Esophagus muscularis mucosa (tissue), 4 donors: ENCODE measurements at regions not wholly inside any gene's neighbourhood (a gene's known extent, or its start where the extent isn't known, plus 50 kb on each side); places are given as distances from the start of the nearest gene placed in this dataset.

Experiments
- EP300 ChIP-seq: sonication (generic); formaldehyde crosslinking; IDR thresholded peaks from one replicate; pipeline ENCODE4 v1.6.1; 2017; ENCODE audit warnings: antibody characterized with exemption
- POLR2A ChIP-seq: fragments of 450-650 bp; IDR thresholded peaks from one replicate; pipeline ENCODE4 v1.6.1; 2017; ENCODE audit warnings: antibody characterized with exemption, moderate library complexity, mild to moderate bottlenecking, low read depth
- POLR2AphosphoS5 ChIP-seq, 2 donors: sonication (generic); formaldehyde crosslinking; IDR thresholded peaks; one replicate each; pipeline ENCODE4 v1.6.1; 2017; ENCODE audit warnings: antibody characterized with exemption in 2 of 2
- TF ChIP-seq, protein P1 (sequence below), 3 experiments: fragments of 200-600 bp in 2 of 3; fragments of 450-650 bp in 1 of 3; sonication (generic) in 2 of 3; IDR thresholded peaks; one replicate each; pipeline ENCODE4 v1.5.1; 2017 to 2019; ENCODE audit warnings: antibody characterized with exemption in 3 of 3, mild to moderate bottlenecking in 2 of 3, moderate library complexity in 1 of 3

GRCh38 chr6:91132461-91132860 lies 545.6 kb upstream of the MAP3K7 start:
- TF ChIP-seq, protein P1, sequence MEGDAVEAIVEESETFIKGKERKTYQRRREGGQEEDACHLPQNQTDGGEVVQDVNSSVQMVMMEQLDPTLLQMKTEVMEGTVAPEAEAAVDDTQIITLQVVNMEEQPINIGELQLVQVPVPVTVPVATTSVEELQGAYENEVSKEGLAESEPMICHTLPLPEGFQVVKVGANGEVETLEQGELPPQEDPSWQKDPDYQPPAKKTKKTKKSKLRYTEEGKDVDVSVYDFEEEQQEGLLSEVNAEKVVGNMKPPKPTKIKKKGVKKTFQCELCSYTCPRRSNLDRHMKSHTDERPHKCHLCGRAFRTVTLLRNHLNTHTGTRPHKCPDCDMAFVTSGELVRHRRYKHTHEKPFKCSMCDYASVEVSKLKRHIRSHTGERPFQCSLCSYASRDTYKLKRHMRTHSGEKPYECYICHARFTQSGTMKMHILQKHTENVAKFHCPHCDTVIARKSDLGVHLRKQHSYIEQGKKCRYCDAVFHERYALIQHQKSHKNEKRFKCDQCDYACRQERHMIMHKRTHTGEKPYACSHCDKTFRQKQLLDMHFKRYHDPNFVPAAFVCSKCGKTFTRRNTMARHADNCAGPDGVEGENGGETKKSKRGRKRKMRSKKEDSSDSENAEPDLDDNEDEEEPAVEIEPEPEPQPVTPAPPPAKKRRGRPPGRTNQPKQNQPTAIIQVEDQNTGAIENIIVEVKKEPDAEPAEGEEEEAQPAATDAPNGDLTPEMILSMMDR (IDR thresholded peaks at IDR 0.05), result no peak
- TF ChIP-seq POLR2A (no peak), EP300 (no peak), POLR2AphosphoS5 (IDR thresholded peaks at IDR 0.05) (no peak)
